Tibial nerve (tissue), 3 donors: ENCODE measurements at regions not wholly inside any gene's neighbourhood (a gene's known extent, or its start where the extent isn't known, plus 50 kb on each side); places are given as distances from the start of the nearest gene placed in this dataset.

Source experiments
- POLR2A ChIP-seq, 2 donors: fragments of 450-650 bp; IDR thresholded peaks; one replicate each; pipeline ENCODE4 v1.6.1; 2017; ENCODE audit warnings: antibody characterized with exemption in 2 of 2, mild to moderate bottlenecking in 2 of 2, moderate library complexity in 2 of 2
- TF ChIP-seq, protein P1 (sequence below), 5 experiments: fragments of 200-600 bp in 3 of 5; fragments of 450-650 bp in 2 of 5; sonication (generic) in 3 of 5; IDR thresholded peaks; one replicate each; pipeline ENCODE4 v1.5.1; 2016 to 2019; ENCODE audit warnings: antibody characterized with exemption in 5 of 5, mild to moderate bottlenecking in 3 of 5, moderate library complexity in 2 of 5

DNA sequence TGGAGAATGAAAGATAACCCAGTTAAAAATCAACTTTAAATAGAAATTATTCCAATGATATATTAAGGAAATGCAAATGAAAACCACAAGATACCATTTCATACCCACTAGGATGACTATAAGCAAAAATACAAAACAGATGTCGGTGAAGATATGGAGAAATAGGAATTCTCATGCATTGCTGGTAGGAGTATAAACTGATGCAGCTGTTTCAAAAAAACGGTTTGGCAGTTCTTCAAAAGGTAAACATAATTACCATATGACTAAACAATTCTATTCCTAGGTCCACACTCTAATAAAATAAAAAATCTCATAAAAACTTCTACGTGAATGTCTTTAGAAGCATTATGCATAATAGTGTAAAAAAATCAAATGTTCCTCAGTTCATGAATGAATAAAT is 763.3 kb upstream of the BRINP3 start:
- TF ChIP-seq, protein P1, sequence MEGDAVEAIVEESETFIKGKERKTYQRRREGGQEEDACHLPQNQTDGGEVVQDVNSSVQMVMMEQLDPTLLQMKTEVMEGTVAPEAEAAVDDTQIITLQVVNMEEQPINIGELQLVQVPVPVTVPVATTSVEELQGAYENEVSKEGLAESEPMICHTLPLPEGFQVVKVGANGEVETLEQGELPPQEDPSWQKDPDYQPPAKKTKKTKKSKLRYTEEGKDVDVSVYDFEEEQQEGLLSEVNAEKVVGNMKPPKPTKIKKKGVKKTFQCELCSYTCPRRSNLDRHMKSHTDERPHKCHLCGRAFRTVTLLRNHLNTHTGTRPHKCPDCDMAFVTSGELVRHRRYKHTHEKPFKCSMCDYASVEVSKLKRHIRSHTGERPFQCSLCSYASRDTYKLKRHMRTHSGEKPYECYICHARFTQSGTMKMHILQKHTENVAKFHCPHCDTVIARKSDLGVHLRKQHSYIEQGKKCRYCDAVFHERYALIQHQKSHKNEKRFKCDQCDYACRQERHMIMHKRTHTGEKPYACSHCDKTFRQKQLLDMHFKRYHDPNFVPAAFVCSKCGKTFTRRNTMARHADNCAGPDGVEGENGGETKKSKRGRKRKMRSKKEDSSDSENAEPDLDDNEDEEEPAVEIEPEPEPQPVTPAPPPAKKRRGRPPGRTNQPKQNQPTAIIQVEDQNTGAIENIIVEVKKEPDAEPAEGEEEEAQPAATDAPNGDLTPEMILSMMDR (IDR thresholded peaks at IDR 0.05), result no peak
- TF ChIP-seq POLR2A (IDR thresholded peaks at IDR 0.05), result no peak
